Daoy (cell line): ENCODE measurements at regions not wholly inside any gene's neighbourhood (a gene's known extent, or its start where the extent isn't known, plus 50 kb on each side); places are given as distances from the start of the nearest gene placed in this dataset.

Experiments
- DNase-seq: peaks from one replicate; pipeline ENCODE4 v3.0.0-alpha.2; 2015; ENCODE audit warnings: low read depth

DNA sequence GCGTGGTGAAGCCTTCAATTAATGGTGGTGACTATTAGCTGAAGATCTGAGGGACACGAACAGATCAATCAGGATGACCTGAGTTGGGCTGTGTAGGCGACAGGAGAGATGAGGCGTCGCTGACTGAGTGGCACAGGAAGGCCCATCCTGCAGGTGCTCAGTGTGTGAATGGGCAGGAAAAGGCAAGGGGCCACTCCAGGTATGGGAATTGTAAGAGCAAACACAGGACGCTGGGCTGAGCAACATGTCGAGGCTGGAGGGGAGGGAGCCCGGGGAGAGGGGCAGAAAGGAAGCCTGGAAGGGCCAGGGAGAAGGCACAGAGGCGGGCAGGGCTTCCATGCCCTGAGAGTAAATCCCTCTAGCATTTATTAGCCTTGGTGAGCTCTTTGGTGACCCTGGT, 151.0 kb downstream of the VEGFA start:
- no peak for DNase-seq

DNA sequence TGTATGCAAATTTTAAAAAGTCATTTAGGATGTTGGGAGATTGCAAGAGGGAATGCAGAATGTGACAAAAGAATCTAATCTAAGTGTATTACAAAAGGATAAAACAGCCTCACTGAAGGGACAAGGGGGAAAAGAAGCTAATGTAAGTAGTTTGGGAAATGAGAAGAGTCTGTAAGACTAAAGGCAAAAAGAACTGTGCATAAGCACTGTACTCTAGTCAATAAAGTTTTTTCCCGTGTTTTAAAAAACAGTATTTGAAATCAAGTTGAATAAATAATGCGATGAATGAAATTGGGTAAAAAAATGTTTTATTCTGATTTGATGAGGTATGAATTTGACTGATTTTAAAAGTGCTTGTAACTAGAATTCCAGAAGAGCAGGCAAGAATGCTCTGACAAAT, 149.8 kb downstream of the VEGFA start:
- no peak for DNase-seq

- DNase-seq = peak; percentile 75
These were observed 147.9 kb downstream of the VEGFA start for GRCh38 chr6:43917878-43918382.

DNA sequence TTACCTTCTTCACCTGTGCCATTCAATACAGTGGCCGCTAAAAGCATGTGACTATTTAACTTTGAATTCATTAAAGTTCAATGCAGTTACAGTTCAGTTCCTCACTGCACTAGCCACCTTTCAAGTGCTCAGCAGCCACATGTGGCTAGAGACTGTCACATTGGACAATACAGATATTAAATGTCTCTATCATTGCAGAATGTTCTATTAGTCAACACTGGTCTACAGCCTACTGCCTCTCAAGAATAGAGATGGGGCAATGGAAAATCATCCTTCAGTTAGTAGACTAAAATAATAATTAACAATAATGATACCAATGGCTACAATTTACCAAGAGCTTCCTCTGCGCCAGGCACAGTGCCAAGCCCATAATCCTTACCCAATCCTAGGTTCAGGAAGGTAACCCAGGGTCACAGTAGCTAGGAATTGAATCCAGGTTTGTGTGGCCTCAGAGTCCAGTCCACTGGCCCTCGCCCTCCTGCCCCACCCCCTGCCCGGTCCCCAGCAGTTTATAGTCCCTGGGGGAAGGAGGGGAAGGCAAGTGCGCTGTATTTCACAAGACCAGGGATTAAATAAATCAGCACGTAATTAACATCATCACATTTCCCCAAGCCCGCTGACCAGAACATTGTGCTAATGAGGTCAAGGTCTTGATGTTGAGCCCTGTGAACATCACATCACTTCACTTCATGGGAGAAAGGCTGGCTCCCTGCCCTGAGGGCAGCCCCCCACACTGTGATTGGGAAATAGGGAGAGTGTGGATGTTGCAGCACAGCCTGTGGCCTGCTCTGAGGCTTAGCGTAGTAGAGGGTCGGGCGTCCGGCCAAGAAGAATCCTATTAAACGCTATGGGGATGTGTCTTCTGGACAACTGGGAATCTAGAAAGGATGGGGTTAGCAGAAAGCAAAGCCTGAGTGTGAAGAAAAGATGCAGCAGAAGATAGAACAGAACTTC, 147.2 kb downstream of the VEGFA start:
- no peak for DNase-seq

DNA sequence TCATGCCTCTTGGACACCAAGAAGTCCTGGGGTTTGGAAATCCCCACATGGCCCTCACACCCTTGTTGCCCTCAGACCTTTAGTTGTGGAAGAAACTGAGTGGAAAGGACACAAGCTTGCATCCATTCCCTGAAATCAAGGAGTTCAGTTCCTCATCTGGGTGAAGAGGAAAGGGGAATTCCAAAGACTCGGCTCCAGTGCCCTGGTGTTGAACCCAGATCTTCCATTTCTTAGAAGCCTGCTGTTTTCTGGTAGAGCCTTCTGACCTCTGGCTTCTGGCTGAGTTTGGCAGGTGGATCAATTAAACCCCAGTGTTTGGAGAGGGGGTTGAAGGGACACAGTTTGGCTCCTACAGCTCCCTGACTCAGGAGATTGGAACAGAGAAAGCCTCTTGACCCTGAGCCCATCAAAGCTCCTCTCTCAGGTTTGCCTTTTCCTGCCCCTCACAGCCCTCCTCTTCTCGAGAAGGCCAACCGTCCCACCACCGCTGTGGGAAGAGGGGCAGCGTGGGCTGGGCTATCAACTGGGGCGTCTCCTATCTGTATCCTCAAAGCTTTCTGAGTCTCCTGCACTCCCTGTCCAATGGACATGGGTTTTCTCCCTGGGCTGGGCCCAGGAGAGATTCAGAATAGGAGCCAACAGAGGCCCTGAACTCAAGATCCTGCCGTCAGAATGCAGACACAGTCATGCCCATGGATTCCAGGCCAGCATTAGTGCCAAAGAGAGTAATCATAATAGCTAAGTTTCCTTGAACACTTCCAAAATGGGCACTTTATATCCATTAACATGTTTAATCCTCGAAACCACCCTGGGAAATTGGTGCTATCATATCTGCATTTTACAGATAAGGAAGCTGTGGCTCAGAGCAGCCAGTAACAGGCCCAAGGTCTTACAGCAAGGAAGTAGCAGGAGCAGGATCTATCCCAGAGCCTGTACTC, 146.2 kb downstream of the VEGFA start:
- DNase-seq = no peak

GRCh38 chr6:43915208-43915869, 145.3 kb downstream of the VEGFA start:
- DNase-seq = no peak

GRCh38 chr6:43914272-43915147, 144.5 kb downstream of the VEGFA start:
- no peak for DNase-seq

GRCh38 chr6:43913375-43914271, 143.6 kb downstream of the VEGFA start:
- no peak for DNase-seq

DNA sequence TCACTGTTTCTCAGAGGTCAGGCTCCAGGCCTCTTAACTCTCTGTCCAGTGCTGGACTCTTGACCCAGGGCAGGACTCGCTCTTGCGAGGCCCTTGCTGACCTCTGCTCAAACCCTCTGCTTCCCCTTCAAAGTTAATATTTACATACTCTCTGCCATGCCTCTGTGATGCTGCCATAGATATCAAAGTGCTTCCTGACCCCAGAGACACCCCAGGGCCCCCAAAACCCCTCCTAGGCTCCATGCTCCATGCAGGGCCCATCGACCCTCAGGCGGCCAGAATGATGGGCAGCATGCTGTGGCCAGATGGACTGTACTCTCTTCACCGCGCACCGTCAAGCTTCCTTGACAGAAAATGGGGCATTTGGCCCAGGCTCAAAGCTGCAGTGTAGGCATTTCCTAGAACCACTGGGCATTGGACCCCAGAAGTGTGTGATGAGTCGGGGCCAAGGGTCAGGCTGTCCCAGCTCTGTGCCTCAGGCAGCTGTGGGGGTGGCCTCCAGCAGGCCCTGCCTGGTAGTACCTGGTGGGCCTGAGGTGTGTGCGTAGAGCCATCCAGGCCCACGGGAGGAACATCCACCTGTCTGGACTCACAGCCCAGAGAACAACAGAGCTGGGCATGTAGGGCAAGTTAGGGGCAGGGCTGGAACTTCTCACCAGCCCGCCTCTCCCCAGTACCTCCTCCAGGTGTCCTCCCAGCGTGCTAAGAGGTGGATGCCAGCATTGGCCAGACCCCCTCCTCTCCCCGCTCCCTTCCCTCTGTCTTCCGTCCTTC, 142.8 kb downstream of the VEGFA start:
- no peak for DNase-seq

GRCh38 chr6:43912116-43912577, 142.1 kb downstream of the VEGFA start:
- DNase-seq = no peak

- no peak for DNase-seq
These were observed 141.5 kb downstream of the VEGFA start for GRCh38 chr6:43911354-43912115.

DNA sequence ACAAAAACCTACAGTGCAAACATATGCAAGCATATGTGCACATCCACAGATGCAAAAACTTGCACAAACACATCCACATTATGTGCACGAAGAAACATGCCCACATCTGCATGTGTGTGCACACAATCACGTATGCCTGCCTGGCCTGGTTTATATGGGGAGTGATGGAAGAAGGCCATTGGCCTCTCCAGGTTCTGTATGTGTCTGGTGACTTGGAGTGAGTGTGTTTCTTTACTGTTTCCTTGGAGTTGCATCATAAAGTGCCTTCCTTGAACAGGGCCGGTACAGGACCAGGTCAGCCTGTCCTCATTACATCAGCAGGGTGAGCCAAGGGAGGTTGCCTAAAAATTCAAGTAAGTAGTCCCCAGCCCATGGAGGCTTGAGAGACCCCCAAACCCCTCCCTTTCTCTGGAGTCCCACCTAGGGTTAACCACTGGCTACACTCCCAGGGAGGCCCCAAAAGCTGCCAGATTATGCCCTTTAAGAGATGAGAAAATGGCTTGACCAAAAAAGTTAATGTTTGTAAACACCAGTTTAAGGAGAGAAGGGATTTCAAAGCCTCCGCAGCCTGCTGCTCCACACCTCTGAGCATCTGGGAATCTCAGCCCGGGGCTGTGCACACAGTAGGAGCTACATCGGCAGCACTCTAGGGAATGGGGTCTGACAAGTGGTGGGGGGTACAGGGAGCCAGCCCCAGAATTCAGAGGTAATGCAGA, 140.8 kb downstream of the VEGFA start:
- DNase-seq = no peak

DNA sequence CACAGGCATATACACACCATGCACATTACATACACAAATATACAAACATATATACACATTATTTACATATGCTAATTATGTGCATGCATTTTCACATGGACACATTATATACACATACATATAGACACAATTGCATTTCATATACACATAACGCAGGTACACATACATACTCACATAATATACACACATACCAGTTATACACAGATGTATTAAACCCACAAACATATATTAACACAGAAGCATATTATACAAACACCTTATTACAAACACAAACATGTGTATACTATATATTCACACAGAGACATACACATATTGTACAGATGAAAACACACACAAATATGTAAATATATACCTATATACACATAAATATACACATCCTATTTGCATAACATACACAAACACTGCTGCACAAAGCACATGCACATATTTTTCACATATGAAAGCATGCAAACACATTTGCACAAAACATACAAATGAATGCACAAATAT, 140.2 kb downstream of the VEGFA start:
- DNase-seq = no peak

- no peak for DNase-seq
These were observed 139.6 kb downstream of the VEGFA start for GRCh38 chr6:43909474-43910148.

DNA sequence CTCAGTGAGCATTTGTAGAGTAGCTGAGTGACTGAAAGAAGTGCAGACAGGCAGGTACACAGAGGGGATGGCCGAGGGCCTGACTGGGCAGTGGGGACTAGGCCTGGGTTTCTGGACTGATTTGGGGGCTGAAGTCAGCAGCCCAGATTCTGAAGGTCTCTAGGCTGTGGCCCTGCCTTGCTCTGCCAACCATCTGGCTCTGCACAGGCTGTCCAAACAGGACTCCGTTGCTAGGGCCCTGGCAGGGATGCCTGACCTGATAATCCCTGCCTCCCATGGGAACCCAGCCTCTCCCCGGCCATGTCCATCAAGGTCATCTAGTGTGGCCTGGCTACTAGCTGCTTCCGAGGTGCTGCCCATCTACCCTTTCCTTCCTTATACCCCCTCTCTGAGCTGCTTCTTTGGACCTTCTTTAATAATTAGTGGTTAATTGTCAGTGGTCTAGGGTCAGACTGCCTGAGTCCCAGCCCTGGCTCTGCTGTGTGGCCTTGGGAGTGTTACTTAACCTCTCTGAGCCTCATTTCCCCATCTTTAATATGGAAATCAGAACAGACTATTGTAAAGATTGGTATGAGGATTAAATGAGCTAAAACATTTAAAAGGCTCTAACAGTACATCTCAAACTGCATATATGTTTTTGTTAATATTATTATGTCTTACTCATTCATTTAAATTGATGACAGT, 137.9 kb downstream of the VEGFA start:
- DNase-seq = no peak

GRCh38 chr6:43907312-43907711, 137.3 kb downstream of the VEGFA start:
- no peak for DNase-seq
